GM19372 (cell line): ENCODE measurements at regions not wholly inside any gene's neighbourhood (a gene's known extent, or its start where the extent isn't known, plus 50 kb on each side); places are given as distances from the start of the nearest gene placed in this dataset.
A peak's percentile ranks its signal among the peaks of the same experiment; 100 is the strongest.
"Not testable (repeated sequence)": the region's sequence is repeated elsewhere in the genome, so short reads cannot be mapped to it uniquely, and the experiment has no call there.

Experiments
- ATAC-seq: cut with Tn5 transposase; IDR thresholded peaks from one replicate; pipeline ENCODE4 v1.9.1; 2021; ENCODE audit warnings: mild to moderate bottlenecking, low read depth, moderate library complexity; ENCODE audit not compliant: unreplicated experiment

DNA sequence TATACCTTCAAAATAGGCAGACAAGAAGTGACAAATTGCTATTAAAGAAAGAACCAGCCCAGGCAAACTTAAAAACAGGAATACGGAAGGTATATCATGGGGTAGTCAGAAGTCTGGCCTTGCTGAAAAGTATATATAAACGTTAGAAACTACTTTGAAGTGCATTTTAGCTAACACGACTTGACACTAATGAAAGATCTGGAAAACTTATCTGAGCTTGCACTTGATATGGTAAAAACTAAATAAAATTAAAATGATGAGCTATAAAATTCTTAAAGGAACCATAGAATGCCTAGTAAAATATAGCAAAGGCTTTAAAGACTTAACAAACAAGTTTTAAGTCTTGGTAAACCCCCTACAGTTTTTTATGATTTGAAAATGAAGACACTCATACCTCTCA is 795.3 kb upstream of the PCDH20 start:
- ATAC-seq, result no peak

DNA sequence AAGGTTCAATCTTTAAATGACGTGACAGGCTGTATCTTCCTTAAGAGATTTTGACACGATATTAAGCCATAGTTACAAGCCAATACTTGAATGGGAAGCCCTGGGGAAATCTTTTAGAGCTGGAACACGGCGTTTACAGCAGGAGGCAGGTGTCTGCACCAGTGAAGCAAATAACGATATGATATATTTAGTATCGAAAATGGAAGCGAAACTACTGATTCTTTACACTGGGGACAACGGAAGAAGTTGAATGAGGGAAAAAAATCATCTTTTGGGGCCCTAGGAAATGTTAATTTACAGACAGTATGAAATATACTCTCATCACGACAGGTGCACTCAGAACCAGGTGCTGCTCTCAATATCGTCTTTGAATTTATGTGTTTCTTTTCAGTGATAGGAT is 793.9 kb upstream of the PCDH20 start:
- ATAC-seq, result peak; percentile 91

DNA sequence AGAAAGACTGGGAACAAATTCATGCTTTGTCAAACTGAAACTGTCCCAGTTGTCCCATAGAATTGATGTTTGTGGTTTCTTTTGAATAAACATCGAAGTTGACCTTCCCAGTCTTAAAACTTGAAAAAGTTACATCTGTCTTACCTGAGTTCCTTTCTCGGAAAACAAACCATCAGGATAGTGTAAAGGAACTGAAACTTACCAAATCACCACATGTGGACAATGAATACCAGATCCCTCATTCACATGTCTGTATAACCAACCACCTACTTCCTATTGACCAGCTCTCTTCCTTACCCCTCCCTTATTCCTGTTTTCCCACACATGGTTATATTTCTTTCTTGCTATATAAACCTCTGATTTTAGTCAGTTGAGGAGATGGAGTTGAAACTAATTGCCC is 791.7 kb upstream of the PCDH20 start:
- no peak for ATAC-seq

DNA sequence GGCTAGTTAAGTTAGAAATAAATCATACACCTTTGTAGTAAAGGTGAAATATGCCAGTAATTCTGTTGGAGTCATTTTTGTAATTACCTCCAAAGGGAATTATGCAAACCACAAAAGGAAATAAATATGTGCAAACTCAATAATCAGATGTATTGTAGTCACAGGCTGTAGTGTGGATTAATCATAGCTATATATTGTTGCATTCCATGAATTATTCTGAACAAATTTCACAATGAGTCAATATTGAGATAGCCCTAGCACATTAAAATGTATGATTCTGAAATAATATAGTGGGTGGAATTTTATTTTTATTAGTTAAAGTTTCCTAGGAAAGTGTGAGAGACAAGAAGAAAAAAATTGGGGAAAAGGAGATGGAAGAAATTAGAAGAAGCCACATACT is 790.5 kb upstream of the PCDH20 start:
- ATAC-seq, result no peak

DNA sequence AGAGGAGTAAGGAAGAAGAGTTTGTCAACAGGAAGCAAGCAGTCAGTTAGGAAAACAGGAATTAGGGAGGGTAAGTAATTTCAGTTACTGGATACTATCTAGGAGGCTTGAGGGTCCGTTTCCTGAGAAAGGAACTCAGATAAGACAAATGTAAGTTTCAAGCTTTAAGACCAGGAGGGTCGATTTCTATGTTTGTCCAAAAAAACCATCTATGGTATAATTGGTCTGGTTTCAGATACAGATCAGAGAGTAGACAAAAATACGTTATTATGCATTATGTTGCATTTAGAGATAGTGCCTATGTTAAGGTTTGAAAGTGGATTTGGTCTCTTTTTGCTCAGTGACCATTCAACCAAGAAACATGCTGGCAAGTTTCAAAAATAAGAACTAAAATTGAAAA is 789.6 kb upstream of the PCDH20 start:
- ATAC-seq, result no peak

DNA sequence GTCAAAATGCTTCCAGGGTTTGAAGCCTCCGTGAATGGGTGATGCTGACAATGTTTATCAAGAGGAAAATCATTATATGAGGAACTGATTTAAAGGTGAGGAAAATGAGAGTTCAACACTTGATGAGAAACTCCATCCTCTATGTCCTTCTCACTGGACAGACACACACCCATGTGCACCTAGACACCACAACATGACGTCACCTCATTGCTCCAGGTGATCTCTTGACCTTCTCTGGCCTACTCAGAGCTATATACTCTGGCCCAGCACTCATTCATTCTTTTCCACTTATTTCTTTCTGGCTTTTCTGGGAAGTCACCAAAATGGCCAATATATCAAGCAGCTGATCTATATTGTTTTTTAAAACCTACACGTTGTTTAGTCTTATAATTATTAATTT is 778.7 kb upstream of the PCDH20 start:
- no peak for ATAC-seq

DNA sequence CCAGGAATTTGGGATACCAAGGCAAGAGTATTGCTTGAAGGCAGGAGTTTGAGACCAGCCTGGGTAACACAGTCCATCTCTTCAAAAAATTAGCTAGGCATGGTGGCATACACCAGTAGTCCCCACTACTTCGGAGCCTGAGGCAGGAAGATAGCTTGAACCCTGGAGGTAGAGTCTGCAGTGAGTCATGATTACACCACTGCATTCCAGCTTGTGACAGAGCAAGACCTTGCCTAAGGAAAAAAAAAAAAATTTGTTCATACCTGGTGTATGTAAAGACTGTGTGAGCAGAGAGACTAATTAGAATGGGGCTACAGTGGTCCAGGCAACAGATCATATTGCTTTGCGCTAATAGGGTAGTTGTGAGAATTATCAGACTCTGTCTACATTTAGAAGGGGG is 778.3 kb upstream of the PCDH20 start:
- ATAC-seq, result no peak

DNA sequence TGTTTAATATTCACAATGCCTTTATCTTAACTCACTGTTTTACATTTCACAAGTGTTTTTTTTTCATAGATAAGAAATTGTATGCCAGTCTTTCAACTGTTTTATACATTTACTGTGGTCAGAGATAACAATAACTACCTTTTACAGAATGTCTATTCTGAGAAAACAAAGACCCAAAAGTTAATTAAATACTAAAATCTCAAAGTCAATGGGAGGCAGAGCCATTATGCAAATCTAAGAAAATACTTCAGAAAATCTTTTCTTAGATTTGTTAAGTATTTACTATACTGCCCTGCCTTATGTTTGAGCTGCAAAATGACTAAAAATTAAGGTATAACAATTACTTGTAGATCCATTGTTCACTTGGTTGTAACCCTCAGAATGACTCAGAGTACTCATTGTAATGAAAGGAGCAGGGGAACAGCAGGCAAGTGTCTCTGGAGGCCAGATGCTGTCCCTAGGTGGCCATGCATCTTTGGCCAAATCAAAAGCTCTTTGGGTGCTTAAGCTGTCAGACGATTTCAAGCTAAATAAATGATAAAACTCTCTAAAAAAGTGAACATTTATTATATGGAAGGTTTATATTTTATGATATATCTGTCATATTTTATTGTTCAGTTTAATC is 770.1 kb upstream of the PCDH20 start:
- no peak for ATAC-seq

DNA sequence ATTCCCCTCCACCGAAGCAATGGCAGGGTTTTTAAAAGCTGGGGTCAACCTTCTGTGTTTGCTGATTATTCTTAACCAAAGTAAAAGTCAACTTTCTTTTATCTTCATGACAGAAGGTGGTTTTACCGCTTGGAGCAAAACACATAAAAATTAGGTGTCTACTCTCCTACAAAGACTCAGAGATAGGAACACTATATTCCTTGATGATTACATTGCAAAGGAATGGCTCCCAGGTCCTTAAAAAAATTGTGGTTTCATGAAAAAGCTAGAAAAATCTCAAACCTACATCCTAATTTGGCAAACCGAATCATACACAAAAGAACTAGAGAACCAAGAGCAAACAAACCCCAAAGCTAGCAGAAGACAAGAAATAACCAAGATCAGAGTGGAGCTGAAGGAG is 760.4 kb upstream of the PCDH20 start:
- no peak for ATAC-seq

DNA sequence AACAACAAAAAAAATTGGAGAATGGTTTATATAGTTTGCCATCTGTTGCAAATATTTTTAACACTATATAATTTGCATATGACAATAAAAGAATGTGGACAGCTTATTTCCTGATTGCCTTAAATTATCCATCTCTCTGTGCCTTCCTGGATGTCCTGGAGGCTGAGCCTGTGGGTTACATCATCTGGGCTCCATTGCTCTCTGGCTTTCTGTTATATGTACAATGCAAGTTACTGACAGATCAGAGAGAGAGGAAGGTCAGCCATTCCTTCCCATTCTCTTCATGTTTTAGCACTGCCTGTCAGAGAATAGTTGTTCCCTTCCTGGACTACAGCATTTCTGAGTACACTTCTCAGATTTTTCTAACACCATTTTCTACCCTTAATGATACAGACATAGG is 758.3 kb upstream of the PCDH20 start:
- no peak for ATAC-seq

DNA sequence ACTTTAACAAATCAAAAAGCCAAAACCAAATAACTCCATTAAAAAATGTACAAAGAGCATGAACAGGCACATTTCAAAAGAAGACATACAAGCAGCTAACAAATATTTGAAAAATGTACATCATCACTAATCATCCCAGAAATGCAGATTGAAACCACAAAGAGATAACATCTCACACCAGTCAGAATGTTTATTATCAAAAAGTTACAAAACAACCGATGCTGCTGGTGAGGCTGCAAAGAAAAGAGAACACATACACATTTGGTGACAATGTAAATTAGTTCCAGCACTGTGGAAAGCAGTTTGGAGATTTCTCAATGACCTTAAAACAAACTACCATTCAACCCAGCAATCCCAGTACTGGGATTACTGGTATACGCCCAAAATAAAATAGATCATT is 756.0 kb upstream of the PCDH20 start:
- no peak for ATAC-seq

DNA sequence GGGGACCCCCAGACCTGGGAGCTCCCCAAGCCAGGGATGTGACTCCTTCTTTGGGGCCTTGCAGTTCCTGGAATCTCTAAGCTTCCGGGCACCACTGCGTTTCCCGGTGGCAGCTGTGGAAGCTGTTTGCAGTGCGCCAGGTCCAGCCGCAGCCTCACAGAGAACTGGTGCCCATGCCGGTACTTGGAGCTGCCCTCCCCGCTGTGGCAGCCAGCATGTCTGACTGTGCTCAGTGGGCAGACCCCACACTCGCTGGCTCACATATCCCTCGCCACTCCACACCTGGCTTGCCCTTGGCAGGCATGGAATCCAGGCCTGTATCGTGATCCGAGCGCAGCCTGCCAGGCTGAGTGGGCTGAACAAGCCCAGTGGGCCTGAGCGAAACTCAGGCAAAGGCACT is 753.2 kb upstream of the PCDH20 start:
- ATAC-seq, result no peak

DNA sequence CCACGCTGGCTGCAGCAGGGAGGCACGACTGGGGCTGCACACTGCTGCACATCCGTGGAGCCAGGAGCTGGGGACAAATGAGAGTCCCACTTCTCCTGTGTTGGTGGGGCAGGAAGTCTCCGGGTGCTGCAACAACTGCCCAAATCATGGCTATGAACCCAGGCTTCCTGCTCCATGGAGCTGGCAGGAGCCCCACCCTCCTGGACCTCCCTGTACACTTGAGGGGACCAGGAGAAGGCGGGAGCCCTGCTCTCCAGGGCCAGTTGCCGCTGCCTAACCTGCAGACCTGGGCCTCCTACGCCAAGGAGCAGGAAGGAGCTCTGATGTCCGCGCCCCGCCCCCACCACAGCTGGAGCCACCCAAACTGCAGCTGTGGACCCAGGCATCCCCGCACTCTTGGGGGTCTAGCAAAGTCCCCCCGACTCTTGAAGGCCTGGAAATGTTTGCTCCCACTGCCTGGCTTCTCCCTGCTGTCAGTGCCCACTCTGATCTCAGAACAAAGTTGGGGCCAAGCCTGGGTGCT is 752.1 kb upstream of the PCDH20 start:
- ATAC-seq, result no peak

DNA sequence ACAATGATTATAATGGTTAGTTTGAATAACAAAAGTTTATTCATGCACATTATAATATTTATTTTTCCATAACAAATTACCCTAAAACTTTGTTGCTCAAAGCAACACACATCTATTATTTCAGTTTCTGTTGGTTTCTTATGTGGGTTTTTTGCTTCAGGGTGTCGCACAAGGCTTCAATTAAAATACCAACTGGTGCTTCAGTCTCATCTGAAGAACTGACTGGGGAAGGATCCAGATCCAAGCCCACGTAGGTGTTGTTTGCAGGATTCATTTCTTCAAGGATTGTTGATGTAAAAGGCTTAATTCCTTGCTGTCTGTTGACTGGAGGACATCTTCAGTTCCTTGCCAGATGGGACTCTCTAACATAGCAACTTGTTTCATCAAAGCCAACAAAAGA is 747.2 kb upstream of the PCDH20 start:
- no peak for ATAC-seq

DNA sequence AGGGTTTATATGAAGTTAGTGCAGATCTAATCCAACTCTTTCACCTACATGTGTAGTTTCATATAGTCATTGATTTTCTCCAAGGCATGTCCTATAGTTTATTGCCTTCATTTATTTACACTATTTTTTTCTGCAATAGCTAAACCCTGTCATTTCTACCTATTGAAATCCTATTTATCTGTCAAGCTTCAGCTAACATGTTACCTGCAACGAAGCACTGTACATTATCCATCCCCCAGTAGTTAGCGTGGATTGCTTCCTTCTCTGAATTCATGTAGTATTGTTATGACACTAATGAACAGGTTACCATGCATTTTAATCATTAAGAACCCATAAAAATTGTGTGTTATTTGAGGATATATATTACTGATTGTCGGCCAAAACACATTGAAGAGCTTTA is 742.9 kb upstream of the PCDH20 start:
- no peak for ATAC-seq

DNA sequence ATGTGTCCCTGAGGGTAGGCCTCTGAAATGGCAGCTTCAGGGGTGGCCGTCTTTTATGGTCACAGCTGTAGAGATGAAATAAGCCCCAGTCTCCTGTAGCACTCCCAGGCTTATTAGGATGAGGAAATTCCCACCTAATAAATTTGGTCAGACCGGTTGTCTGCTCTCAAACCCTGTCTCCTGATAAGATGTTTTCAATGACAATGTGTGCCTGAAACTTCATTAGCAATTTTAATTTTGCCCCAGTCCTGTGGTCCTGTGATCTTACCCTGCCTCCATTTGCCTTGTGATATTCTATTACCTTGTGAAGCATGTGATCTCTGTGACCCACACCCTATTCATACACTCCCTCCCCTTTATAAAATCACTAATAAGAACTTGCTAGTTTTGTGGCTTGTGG is 736.1 kb upstream of the PCDH20 start:
- ATAC-seq, result not testable (repeated sequence)

DNA sequence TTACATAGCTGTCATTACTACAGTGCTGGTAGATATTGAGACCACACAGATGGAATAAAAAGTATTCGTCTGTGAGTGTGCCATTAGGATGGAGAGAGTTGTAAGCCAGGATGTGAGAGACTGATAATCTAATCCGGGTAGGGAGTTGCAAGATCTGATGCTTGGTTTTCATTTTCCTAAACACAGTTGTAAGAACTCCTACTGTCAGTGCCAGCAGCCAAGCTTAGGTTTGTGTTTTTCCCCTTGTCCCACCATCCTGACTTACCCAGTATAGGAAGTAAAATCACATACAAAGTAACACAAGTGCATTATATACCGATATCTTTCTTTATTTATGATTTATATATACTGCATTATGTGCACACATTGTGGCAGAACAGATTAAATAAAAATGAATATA is 726.4 kb upstream of the PCDH20 start:
- no peak for ATAC-seq

DNA sequence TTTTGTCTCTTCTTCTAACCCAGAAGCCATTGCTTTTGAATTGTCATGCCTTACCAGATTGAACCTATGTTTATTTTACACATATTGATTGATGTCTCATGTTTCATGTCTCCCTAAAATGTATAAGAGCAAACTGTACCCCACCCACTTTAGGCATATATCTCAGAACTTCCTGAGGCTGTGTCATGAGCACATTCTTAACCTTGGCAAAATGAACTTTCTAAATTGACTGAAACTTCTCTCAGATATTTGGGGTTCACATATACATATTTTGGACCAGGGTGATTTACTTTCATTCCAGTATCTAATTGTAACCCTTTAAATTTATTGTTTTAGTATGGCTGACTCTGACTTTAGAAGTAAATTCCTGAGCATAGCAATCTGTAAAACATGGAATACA is 723.9 kb upstream of the PCDH20 start:
- no peak for ATAC-seq

DNA sequence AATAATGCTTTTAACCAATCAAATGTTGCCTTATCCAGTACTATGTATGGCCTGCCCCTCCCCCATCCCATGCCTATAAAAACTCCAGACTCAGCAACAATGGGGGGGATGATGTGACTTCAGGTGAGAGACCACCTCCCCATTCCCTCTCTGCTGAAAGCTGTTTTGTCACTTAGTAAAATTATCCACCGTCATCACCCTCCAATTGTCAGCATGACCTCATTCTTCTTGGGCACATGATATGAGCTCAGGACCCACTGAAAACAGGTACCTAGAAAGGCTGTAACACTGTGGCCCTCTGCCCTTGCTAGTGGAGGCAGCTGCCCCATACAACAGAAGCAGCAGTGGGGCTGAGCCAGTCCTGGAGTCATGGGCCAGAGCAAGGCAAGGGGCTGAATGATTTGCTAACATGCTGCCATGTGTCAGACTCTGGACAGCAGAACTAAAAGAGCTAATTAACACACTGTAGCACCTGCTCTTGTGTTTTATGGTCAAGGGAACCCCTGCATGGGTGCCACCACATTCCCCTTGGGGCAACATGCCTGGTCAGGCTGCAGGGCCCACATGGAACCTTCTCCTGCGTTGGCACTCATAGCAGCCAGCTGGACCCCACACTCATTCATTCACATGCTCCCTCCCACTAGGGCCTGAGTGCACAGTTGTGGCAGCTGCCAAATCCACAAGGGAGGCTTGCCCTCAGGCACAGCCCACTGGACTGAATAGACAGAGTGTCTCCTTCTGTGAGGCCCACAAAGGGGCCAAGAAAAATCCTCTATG is 722.2 kb upstream of the PCDH20 start:
- ATAC-seq, result no peak

DNA sequence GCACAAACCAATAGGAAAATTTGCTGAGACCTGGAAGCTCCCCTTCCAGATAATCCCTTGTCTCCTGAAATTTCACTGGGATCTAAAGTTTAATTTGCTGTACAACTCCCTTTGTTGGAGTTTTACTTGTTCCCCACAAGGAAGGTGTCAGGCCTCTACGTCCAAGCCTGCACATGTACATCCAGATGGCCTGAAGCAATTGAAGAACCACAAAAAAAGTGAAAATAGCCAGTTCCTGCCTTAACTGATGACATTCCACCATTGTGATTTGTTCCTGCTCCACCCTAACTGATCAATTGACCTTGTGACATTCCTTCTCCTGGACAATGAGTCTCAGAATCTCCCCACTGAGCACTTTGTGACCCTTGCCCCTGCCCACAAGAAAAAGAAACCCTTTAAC is 716.0 kb upstream of the PCDH20 start:
- ATAC-seq, result no peak

DNA sequence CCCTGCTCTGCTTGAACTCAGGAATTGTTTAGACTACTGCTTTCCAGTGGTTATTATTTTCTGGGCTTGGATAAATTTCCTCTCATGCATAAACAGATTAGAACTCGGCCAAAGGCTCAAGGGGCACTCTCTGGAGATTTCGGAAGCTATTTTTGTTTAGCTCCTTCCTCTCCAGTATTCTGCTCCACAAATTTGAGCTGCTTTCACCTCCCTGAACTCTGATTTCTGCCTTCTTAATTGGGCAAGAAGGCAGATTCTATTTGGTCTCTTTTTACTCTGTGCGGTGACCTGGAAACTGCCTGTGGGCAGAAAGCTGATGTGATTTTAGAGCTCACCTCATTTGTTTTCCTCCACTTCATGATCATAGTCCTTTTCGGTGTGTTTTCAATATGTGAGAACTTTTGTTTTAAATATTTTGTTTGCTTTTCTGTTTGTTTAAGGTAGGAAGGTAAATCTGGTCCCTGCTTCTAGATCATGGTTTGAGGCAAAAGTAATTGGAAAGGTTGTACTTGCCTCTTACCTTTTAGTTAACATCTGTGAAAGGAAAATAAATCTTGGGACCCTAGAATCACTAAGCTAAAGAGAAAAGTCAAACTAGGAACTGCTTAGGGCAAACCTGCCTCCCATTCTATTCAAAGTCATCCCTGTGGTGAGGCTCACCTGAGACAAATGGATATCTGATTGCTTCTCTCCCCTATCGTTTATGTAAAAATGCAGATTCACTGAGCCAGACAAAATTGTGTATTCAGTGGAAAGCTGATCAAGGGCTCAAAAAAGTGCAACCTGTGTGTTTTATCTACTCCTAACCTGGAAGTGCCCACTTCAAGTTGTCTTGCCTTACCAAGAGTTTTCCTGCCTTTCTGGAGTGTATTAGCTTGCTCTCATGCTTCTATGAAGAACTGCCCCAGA is 714.7 kb upstream of the PCDH20 start:
- ATAC-seq, result no peak
